LNCAP (cell line): ENCODE measurements at regions not wholly inside any gene's neighbourhood (a gene's known extent, or its start where the extent isn't known, plus 50 kb on each side); places are given as distances from the start of the nearest gene placed in this dataset.

Source experiments
- TF ChIP-seq, protein P1 (sequence below): fragments of 450-650 bp; IDR thresholded peaks from 2 replicates; pipeline ENCODE4 v1.5.1; 2017; ENCODE audit warnings: mild to moderate bottlenecking

- TF ChIP-seq, protein P1, sequence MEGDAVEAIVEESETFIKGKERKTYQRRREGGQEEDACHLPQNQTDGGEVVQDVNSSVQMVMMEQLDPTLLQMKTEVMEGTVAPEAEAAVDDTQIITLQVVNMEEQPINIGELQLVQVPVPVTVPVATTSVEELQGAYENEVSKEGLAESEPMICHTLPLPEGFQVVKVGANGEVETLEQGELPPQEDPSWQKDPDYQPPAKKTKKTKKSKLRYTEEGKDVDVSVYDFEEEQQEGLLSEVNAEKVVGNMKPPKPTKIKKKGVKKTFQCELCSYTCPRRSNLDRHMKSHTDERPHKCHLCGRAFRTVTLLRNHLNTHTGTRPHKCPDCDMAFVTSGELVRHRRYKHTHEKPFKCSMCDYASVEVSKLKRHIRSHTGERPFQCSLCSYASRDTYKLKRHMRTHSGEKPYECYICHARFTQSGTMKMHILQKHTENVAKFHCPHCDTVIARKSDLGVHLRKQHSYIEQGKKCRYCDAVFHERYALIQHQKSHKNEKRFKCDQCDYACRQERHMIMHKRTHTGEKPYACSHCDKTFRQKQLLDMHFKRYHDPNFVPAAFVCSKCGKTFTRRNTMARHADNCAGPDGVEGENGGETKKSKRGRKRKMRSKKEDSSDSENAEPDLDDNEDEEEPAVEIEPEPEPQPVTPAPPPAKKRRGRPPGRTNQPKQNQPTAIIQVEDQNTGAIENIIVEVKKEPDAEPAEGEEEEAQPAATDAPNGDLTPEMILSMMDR: no peak
These were observed 869.5 kb upstream of the SOX9 start for GRCh38 chr17:71251276-71251675.

DNA sequence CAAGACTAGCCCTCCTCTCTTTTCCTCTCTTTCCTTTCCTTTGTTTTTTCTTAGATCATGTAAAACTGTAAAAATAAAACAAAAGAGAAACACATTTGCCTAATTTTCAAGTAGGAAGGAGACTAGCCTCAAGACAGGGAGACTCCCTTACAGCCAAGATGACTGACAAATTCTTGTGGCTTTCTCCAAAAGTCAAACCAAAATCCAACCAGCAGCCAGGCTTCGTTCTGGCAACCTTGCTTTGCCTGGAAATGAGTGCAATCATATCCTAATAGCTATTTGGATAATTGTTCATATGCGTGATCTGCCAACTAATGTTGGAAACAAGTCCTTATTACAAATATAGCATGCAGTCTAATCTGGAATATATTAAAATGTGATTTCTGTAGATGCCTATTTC lies 868.9 kb upstream of the SOX9 start:
- TF ChIP-seq, protein P1: no peak

- TF ChIP-seq, protein P1: no peak
These were observed 868.4 kb upstream of the SOX9 start for GRCh38 chr17:71252436-71252835.

GRCh38 chr17:71257096-71257495 lies 863.7 kb upstream of the SOX9 start:
- TF ChIP-seq, protein P1: no peak

GRCh38 chr17:71260366-71260940 lies 860.4 kb upstream of the SOX9 start:
- TF ChIP-seq, protein P1: no peak

- TF ChIP-seq, protein P1: no peak
These were observed 858.2 kb upstream of the SOX9 start for GRCh38 chr17:71262586-71262985.

- TF ChIP-seq, protein P1: no peak
These were observed 853.2 kb upstream of the SOX9 start for GRCh38 chr17:71267668-71268067.

GRCh38 chr17:71269201-71269600 lies 851.6 kb upstream of the SOX9 start:
- TF ChIP-seq, protein P1: no peak
